ENCODE measurements at regions not wholly inside any gene's neighbourhood (a gene's known extent, or its start where the extent isn't known, plus 50 kb on each side); places are given as distances from the start of the nearest gene placed in this dataset.

DNA sequence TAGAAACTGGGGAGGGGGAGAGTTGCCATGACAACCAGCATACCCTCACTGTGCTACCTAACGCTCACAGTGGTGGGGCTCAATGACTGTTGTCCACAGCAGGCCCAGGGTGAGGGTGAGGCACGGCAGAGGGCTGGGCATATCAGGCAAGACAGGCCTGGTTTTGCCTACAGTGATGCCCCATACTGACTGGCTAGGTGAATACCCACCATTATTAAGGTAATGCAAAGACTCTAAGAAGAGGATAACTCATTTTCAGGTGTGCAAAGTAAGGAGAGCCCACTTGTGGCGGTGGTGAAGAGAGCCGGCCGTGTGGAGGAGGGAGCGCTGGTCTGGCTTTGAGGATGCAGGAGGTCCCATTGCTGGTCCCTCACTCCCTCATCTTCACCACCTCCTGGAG is 422.3 kb downstream of the FUT8 start:
- no peaks in the 10 kb centered on the region for H3K36me3 ChIP-seq (ENCODE audit: control insufficient read depth, insufficient read depth, low read length)
- FAIRE-seq (no peak), DNase-seq (ENCODE audit: low read depth) (no peak)
- H3K4me3 ChIP-seq (ENCODE audit: low read depth, low read length): no peak overlapping the region
- no peaks in the 10 kb centered on the region for H3K27me3 ChIP-seq (ENCODE audit: control insufficient read depth, insufficient read depth, low read length)
- TF ChIP-seq, protein P1, sequence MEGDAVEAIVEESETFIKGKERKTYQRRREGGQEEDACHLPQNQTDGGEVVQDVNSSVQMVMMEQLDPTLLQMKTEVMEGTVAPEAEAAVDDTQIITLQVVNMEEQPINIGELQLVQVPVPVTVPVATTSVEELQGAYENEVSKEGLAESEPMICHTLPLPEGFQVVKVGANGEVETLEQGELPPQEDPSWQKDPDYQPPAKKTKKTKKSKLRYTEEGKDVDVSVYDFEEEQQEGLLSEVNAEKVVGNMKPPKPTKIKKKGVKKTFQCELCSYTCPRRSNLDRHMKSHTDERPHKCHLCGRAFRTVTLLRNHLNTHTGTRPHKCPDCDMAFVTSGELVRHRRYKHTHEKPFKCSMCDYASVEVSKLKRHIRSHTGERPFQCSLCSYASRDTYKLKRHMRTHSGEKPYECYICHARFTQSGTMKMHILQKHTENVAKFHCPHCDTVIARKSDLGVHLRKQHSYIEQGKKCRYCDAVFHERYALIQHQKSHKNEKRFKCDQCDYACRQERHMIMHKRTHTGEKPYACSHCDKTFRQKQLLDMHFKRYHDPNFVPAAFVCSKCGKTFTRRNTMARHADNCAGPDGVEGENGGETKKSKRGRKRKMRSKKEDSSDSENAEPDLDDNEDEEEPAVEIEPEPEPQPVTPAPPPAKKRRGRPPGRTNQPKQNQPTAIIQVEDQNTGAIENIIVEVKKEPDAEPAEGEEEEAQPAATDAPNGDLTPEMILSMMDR (IDR thresholded peaks at IDR 0.05; ENCODE audit: insufficient read depth, low read length, severe bottlenecking): no peak

DNA sequence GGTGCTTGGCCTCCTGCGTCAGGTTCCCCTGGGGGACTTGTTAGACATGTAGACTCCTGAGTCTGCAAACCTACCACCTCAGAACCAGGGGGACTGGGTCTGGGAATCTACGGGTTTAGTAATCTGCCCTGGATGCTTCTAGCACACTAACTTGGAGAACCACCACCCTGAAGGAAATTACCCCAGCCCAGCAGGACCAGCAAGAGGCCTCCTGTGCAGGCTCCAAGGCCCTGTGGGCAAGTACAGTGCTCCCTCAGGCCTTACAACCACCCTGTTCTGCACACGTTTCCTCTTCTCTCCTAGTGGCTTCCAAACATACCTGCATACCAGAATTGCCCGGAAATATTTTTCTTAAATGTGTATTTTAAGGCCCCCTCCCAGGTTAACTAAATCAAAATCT is 423.0 kb downstream of the FUT8 start:
- Histone ChIP-seq H3K4me3 (ENCODE audit: low read depth, low read length) (no peak overlapping the region), H3K36me3 (ENCODE audit: control insufficient read depth, insufficient read depth, low read length) (no peaks in the 10 kb centered on the region), H3K27me3 (ENCODE audit: control insufficient read depth, insufficient read depth, low read length) (no peaks in the 10 kb centered on the region)
- FAIRE-seq (no peak), DNase-seq (ENCODE audit: low read depth) (no peak)
- TF ChIP-seq, protein P1 (IDR thresholded peaks at IDR 0.05; ENCODE audit: insufficient read depth, low read length, severe bottlenecking): no peak

DNA sequence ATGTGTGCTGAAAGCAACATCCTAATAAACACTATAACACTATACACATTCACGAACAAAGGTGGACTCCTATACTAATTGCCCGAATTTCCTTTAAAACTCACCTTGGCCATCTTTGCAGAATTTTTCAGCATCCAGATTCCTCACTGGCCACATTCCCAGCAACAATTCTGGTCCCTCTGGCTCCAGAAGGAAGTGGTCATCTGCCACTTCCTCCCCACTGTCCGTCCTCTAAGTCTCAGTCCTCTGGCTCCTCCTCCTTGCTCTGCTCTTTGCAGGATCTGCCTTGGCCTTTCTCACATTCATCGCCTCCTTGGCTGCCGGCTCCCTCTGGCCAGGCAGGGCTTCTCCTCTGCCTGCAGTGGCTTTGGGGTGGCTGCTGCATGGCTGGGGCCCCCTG is 426.0 kb downstream of the FUT8 start:
- no peak overlapping the region for H3K4me3 ChIP-seq (ENCODE audit: low read depth, low read length)
- DNase-seq (ENCODE audit: low read depth): no peak
- FAIRE-seq: no peak
- no peaks in the 10 kb centered on the region for H3K27me3 ChIP-seq (ENCODE audit: control insufficient read depth, insufficient read depth, low read length)
- H3K36me3 ChIP-seq (ENCODE audit: control insufficient read depth, insufficient read depth, low read length): no peaks in the 10 kb centered on the region
- TF ChIP-seq, protein P1 (IDR thresholded peaks at IDR 0.05; ENCODE audit: insufficient read depth, low read length, severe bottlenecking): no peak

DNA sequence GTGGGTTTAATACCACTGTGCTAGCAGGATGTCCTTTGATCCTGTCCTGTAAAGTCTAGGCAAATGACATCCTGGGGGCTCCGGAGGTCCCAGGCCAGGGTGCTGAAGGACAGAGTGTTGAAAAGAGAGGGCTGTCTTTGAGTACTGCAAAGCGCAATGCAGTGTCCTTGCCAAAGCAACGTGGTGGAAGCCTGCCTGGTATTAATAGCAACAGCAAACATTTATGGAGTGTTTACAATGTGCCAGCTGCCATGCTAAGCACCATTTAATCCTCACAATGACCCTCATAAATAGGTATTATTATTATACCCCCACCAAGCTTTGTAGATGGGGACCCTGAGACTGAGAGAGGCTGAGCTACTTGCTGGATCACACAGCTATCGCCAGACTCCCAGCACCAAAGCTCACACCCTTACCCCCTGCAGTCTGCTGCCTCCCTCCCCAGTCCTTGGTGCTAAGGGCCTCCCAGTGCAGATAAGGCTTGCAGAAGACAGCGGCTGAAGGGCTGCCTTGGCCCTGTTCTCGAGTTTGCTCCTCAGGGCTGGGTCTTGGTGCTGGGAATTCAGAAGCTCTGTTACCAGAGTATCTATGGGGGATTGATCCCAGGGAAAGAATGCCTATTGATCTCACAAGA is 427.7 kb downstream of the FUT8 start:
- Histone ChIP-seq H3K27me3 (ENCODE audit: control insufficient read depth, insufficient read depth, low read length) (no peaks in the 10 kb centered on the region), H3K36me3 (ENCODE audit: control insufficient read depth, insufficient read depth, low read length) (no peaks in the 10 kb centered on the region), H3K4me3 (ENCODE audit: low read depth, low read length) (no peak overlapping the region)
- TF ChIP-seq, protein P1 (IDR thresholded peaks at IDR 0.05; ENCODE audit: insufficient read depth, low read length, severe bottlenecking): no peak
- FAIRE-seq: no peak
- DNase-seq (ENCODE audit: low read depth): no peak

DNA sequence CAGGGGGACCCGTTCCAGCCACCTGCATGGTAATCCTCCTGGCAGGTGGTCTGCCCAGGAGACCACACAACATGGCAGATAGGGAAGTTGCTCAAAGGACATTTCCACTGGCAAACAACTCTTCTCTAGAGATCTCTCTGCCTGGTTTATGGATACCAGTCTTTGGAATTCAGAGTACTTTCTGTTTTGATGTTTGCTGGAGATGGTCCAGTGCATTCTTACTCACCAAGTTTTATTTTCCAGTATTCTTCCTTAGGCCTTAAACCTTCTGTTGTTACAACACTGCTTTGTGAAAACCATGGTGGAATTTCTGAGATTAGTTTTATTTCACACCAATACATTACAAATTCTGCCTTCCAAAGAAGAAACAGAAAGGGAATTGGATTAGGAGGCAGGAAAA is 428.3 kb downstream of the FUT8 start:
- no peaks in the 10 kb centered on the region for H3K27me3 ChIP-seq (ENCODE audit: control insufficient read depth, insufficient read depth, low read length)
- DNase-seq (ENCODE audit: low read depth) (no peak), FAIRE-seq (no peak)
- H3K4me3 ChIP-seq (ENCODE audit: low read depth, low read length): no peak overlapping the region
- no peaks in the 10 kb centered on the region for H3K36me3 ChIP-seq (ENCODE audit: control insufficient read depth, insufficient read depth, low read length)
- TF ChIP-seq, protein P1 (IDR thresholded peaks at IDR 0.05; ENCODE audit: insufficient read depth, low read length, severe bottlenecking): no peak

Data from bronchial epithelial cell (primary cell).